Prostate gland (tissue), 2 donors: ENCODE measurements at regions not wholly inside any gene's neighbourhood (a gene's known extent, or its start where the extent isn't known, plus 50 kb on each side); places are given as distances from the start of the nearest gene placed in this dataset.

Experiments used
- CTCF ChIP-seq, 4 experiments: fragments of 200-600 bp in 2 of 4; fragments of 450-650 bp in 2 of 4; sonication (generic) in 2 of 4; IDR thresholded peaks; 1 replicate in 3 of 4; 2 replicates in 1 of 4; pipeline ENCODE4 v1.5.1; 2016 to 2019; ENCODE audit warnings: antibody characterized with exemption in 4 of 4, mild to moderate bottlenecking in 2 of 4, moderate library complexity in 2 of 4
- POLR2A ChIP-seq: fragments of 450-650 bp; IDR thresholded peaks from one replicate; pipeline ENCODE4 v1.6.1; 2016; ENCODE audit warnings: antibody characterized with exemption, mild to moderate bottlenecking
- POLR2AphosphoS5 ChIP-seq: sonication (generic); formaldehyde crosslinking; IDR thresholded peaks from one replicate; pipeline ENCODE4 v1.6.1; 2017; ENCODE audit warnings: antibody characterized with exemption

- TF ChIP-seq CTCF (IDR thresholded peaks at IDR 0.05) = no peak
- TF ChIP-seq POLR2A = no peak
- no peak for TF ChIP-seq POLR2AphosphoS5
Measured at GRCh38 chr18:1806884-1807615, 764.3 kb downstream of the METTL4 start.
